Stomach (tissue), 8 donors: ENCODE measurements at regions not wholly inside any gene's neighbourhood (a gene's known extent, or its start where the extent isn't known, plus 50 kb on each side); places are given as distances from the start of the nearest gene placed in this dataset.
A peak's percentile ranks its signal among the peaks of the same experiment; 100 is the strongest.

ENCODE experiments used
- DNase-seq, 2 donors: peaks; one replicate each; pipeline versions ENCODE4 v3.0.0 to v3.0.0-alpha.2; 2013 to 2019
- H3K27ac ChIP-seq, 5 donors: fragments of 200-600 bp in 4 of 5; sonication (generic) in 4 of 5; one replicate each; pipeline ENCODE4 v1.5.1; 2013 to 2019; ENCODE audit warnings: mild to moderate bottlenecking in 1 of 5, moderate library complexity in 1 of 5
- H3K27me3 ChIP-seq, 3 donors: fragments of 200-600 bp; sonication (generic); one replicate each; pipeline ENCODE4 v1.5.1; 2017 to 2019; ENCODE audit warnings: mixed run types in 1 of 3
- H3K36me3 ChIP-seq, 4 donors: fragments of 200-600 bp; sonication (generic); 1 replicate in 3 of 4; 2 replicates in 1 of 4; pipeline ENCODE4 v1.5.1; 2016 to 2019
- H3K4me1 ChIP-seq, 4 donors: fragments of 200-600 bp; sonication (generic); one replicate each; pipeline ENCODE4 v1.5.1; 2016 to 2019
- H3K4me3 ChIP-seq, 4 donors: fragments of 200-600 bp; sonication (generic) in 3 of 4; one replicate each; pipeline ENCODE4 v1.5.1; 2016 to 2019; ENCODE audit warnings: mild to moderate bottlenecking in 1 of 4
- H3K9me3 ChIP-seq, 4 donors: fragments of 200-600 bp; sonication (generic); one replicate each; pipeline ENCODE4 v1.5.1; 2016 to 2019
- EP300 ChIP-seq: sonication (generic); formaldehyde crosslinking; IDR thresholded peaks from one replicate; pipeline ENCODE4 v1.6.1; 2017; ENCODE audit warnings: antibody characterized with exemption
- POLR2A ChIP-seq, 4 donors: fragments of 450-650 bp; IDR thresholded peaks; one replicate each; pipeline ENCODE4 v1.6.1; 2016; ENCODE audit warnings: antibody characterized with exemption in 4 of 4, control low read depth in 2 of 4, mild to moderate bottlenecking in 1 of 4, moderate library complexity in 1 of 4
- POLR2AphosphoS5 ChIP-seq, 3 donors: sonication (generic); formaldehyde crosslinking; IDR thresholded peaks; one replicate each; pipeline ENCODE4 v1.6.1; 2016; ENCODE audit warnings: antibody characterized with exemption in 3 of 3
- WGBS, 5 donors: extraction: QIAGEN DNeasy Blood & Tissue Kit in 3 of 5; methylation state at CpG; one replicate each; pipeline versions ENCODE4 v1.1.5 to v1.1.7; 2013 to 2018; 5-methylcytosine and 5-hydroxymethylcytosine counted together
- intact Hi-C: fragments of 100-400 bp; cut with DNase I; formaldehyde crosslinking; loops from one replicate; pipeline ENCODE4 v1.15.1; 2023; ENCODE audit warnings: low total_unique reads
- TF ChIP-seq, protein P1 (sequence below), 7 experiments: fragments of 450-650 bp in 4 of 7; fragments of 200-600 bp in 3 of 7; sonication (generic) in 3 of 7; IDR thresholded peaks; one replicate each; pipeline ENCODE4 v1.5.1; 2016 to 2019; ENCODE audit warnings: antibody characterized with exemption in 7 of 7, control low read depth in 2 of 7, mild to moderate bottlenecking in 1 of 7
- donor health status: healthy with polysubstance abuse.
- donor health status: Bipolar disorder and iron deficiency.
- donor health status: healthy.

DNA sequence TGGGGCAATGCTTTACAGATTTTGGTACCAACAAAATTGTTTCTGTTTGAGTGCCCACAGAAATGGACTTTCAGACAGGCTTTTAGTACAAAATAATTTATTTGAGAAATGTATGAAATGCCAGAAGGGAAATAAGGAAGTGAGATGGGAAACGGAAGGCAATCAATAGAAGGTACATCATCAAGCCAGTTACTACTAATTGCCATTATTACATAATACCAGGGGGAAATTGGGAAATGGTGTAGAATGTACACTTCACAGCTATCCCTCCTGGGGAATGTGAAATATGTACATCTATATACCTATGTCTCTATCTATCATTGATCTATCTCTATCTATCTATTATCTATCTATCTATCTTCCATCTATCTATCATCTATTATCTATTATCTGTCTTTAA is 264.6 kb upstream of the B3GALT2 start:
- Histone ChIP-seq H3K4me1 (no peaks in the 10 kb centered on the region), H3K9me3 (no peaks in the 10 kb centered on the region), H3K4me3 (no peak overlapping the region), H3K27me3 (no peaks in the 10 kb centered on the region), H3K27ac (no peak overlapping the region), H3K36me3 (no peaks in the 10 kb centered on the region)
- intact Hi-C loops: no loop called here
- 83 to 97% (median 90%) methylated on average over 1 of the region's 1 CpG for WGBS, 5 donors
- TF ChIP-seq, protein P1, sequence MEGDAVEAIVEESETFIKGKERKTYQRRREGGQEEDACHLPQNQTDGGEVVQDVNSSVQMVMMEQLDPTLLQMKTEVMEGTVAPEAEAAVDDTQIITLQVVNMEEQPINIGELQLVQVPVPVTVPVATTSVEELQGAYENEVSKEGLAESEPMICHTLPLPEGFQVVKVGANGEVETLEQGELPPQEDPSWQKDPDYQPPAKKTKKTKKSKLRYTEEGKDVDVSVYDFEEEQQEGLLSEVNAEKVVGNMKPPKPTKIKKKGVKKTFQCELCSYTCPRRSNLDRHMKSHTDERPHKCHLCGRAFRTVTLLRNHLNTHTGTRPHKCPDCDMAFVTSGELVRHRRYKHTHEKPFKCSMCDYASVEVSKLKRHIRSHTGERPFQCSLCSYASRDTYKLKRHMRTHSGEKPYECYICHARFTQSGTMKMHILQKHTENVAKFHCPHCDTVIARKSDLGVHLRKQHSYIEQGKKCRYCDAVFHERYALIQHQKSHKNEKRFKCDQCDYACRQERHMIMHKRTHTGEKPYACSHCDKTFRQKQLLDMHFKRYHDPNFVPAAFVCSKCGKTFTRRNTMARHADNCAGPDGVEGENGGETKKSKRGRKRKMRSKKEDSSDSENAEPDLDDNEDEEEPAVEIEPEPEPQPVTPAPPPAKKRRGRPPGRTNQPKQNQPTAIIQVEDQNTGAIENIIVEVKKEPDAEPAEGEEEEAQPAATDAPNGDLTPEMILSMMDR (IDR thresholded peaks at IDR 0.05): no peak
- TF ChIP-seq POLR2A (IDR thresholded peaks at IDR 0.05) (no peak), POLR2AphosphoS5 (IDR thresholded peaks at IDR 0.05) (no peak), EP300 (no peak)
- DNase-seq: no peak

GRCh38 chr1:193448682-193449461 is 262.5 kb upstream of the B3GALT2 start:
- intact Hi-C loops: no loop called here
- Histone ChIP-seq H3K27ac (peak overlapping the region in 1 of 5 donors; percentile 23), H3K36me3 (no peaks in the 10 kb centered on the region), H3K4me1 (no peaks in the 10 kb centered on the region), H3K9me3 (no peaks in the 10 kb centered on the region), H3K4me3 (no peak overlapping the region), H3K27me3 (no peaks in the 10 kb centered on the region)
- DNase-seq: peak in 1 of 2 donors; percentile 39
- WGBS, 5 donors: 56 to 62% (median 61%) methylated on average over 5 of the region's 5 CpGs
- TF ChIP-seq EP300 (no peak), POLR2AphosphoS5 (IDR thresholded peaks at IDR 0.05) (no peak), POLR2A (IDR thresholded peaks at IDR 0.05) (no peak)
- TF ChIP-seq, protein P1 (IDR thresholded peaks at IDR 0.05): no peak

DNA sequence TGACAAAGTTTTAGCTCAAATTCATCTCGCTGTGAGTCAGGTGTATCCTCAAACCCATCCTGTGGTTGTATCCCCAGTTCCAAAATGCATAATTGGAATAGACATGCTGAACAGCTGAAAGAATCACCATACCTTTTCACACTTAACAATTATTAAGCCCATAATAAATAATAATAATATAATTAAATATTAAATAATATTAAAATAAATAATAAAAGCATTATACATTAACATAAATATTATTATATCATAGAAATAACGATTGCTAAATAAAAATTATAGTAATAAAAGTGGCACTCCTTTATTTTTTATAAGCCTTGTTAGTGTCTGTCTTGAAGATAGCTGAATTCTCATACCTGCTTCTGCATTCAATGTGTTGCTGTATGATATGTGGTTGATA is 257.5 kb upstream of the B3GALT2 start:
- Histone ChIP-seq H3K27me3 (no peaks in the 10 kb centered on the region), H3K36me3 (no peaks in the 10 kb centered on the region), H3K27ac (no peak overlapping the region), H3K4me1 (no peaks in the 10 kb centered on the region), H3K4me3 (no peak overlapping the region), H3K9me3 (no peaks in the 10 kb centered on the region)
- TF ChIP-seq POLR2AphosphoS5 (IDR thresholded peaks at IDR 0.05) (no peak), EP300 (no peak), POLR2A (IDR thresholded peaks at IDR 0.05) (no peak)
- TF ChIP-seq, protein P1 (IDR thresholded peaks at IDR 0.05): no peak
- no peak for DNase-seq
- 81 to 90% (median 86%) methylated on average over 2 of the region's 2 CpGs for WGBS, 5 donors
- intact Hi-C loops: no loop called here

DNA sequence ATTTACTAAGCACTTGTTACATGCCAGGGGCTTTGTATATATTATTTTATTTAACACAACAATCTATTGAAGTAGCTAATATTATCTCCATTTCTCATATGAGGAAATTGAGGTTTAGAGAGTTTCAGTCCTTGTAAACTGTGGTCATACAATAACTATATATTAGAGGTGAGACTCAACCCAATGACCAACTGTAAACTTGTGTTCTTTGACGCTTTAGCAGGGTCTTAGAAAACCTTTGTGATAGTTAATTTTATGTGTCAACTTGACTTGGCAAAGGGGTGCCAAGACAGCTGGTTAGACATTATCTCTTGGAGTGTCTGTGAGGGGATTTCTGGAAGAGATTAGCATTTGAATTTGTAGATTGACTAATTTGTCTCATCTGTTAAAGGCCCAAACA is 252.4 kb upstream of the B3GALT2 start:
- no peaks in the 10 kb centered on the region for H3K27me3 ChIP-seq
- H3K9me3 ChIP-seq: peaks cover 0 to 10% (median 2%) of the 10 kb centered on the region in 4 donors
- no peak for TF ChIP-seq POLR2A (IDR thresholded peaks at IDR 0.05)
- TF ChIP-seq, protein P1 (IDR thresholded peaks at IDR 0.05): no peak
- TF ChIP-seq POLR2AphosphoS5 (IDR thresholded peaks at IDR 0.05): no peak
- TF ChIP-seq EP300: no peak
- H3K4me3 ChIP-seq: no peak overlapping the region
- no peaks in the 10 kb centered on the region for H3K4me1 ChIP-seq
- 85 to 90% (median 87%) methylated on average over 1 of the region's 1 CpG for WGBS, 5 donors
- H3K36me3 ChIP-seq: no peaks in the 10 kb centered on the region
- DNase-seq: no peak
- intact Hi-C loops: no loop called here
- no peak overlapping the region for H3K27ac ChIP-seq
